PC-9 (cell line): ENCODE measurements at regions not wholly inside any gene's neighbourhood (a gene's known extent, or its start where the extent isn't known, plus 50 kb on each side); places are given as distances from the start of the nearest gene placed in this dataset.
A peak's percentile ranks its signal among the peaks of the same experiment; 100 is the strongest.

Experiments used
- BruUV-seq: library from RNA; stranded (reverse); fragments of 400-500 nt; replicated peaks from 2 replicates; lab custom pipeline; 2021; lab: Mats Ljungman, UMichigan
- CTCF ChIA-PET: fragments of 300-600 bp; sonication (Branson Sonifier 250); formaldehyde crosslinking; loops from one replicate; lab custom pipeline; 2022; ENCODE audit warnings: antibody characterized with exemption; lab: Charles Lee
- POLR2A ChIA-PET: fragments of 300-600 bp; sonication (Branson Sonifier 250); formaldehyde crosslinking; loops from one replicate; lab custom pipeline; 2022; ENCODE audit warnings: antibody characterized with exemption; ENCODE audit not compliant: unreplicated experiment; lab: Charles Lee
- DNase-seq, 2 experiments: peaks; one replicate each; pipeline versions ENCODE4 v3.0.0 to v3.0.0-alpha.2; 2015 to 2022; ENCODE audit warnings: mixed read lengths in 1 of 2
- H2AFZ ChIP-seq: fragments of 200-600 bp; sonication (generic); 2 replicates; pipeline ENCODE4 v1.8.1; 2017; ENCODE audit warnings: antibody characterized with exemption
- H3F3A ChIP-seq: fragments of 200-600 bp; sonication (generic); 2 replicates; pipeline ENCODE4 v1.8.1; 2017; ENCODE audit warnings: antibody characterized with exemption, mild to moderate bottlenecking, low read depth; ENCODE audit not compliant: insufficient read depth
- H3K27ac ChIP-seq: fragments of 200-600 bp; sonication (generic); 2 replicates; pipeline ENCODE4 v1.6.1; 2016; ENCODE audit warnings: mixed run types
- H3K27me3 ChIP-seq: fragments of 200-600 bp; sonication (generic); 2 replicates; pipeline ENCODE4 v1.6.1; 2016; ENCODE audit warnings: low read depth, mixed run types; ENCODE audit not compliant: insufficient read depth
- H3K36me3 ChIP-seq: fragments of 200-600 bp; sonication (generic); 2 replicates; pipeline ENCODE4 v1.6.1; 2016; ENCODE audit warnings: low read depth, mixed run types
- H3K4me1 ChIP-seq: fragments of 200-600 bp; sonication (generic); replicated peaks from 2 replicates; pipeline ENCODE4 v1.6.1; 2016; ENCODE audit warnings: mixed run types; ENCODE audit not compliant: insufficient read depth
- H3K4me2 ChIP-seq: fragments of 200-600 bp; sonication (generic); 2 replicates; pipeline ENCODE4 v1.6.1; 2017; ENCODE audit warnings: mixed run types
- H3K4me3 ChIP-seq: fragments of 200-600 bp; sonication (generic); 2 replicates; pipeline ENCODE4 v1.6.1; 2016; ENCODE audit warnings: mixed run types
- H3K79me2 ChIP-seq: fragments of 200-600 bp; sonication (generic); 2 replicates; pipeline ENCODE4 v1.6.1; 2017; ENCODE audit warnings: low read depth, mixed run types
- H3K9me2 ChIP-seq: fragments of 200-600 bp; sonication (generic); 2 replicates; pipeline ENCODE4 v1.8.1; 2017; ENCODE audit warnings: mild to moderate bottlenecking; ENCODE audit not compliant: insufficient read depth
- H3K9me3 ChIP-seq: fragments of 200-600 bp; sonication (generic); 2 replicates; pipeline ENCODE4 v1.8.1; 2016; ENCODE audit warnings: low read depth; ENCODE audit not compliant: insufficient read depth
- H4K20me1 ChIP-seq: fragments of 200-600 bp; sonication (generic); 2 replicates; pipeline ENCODE4 v1.8.1; 2017; ENCODE audit not compliant: insufficient read depth
- CTCF ChIP-seq: fragments of 200-600 bp; sonication (generic); conservative IDR thresholded peaks from 2 replicates; pipeline ENCODE4 v1.6.1; 2017; ENCODE audit warnings: mixed run types, antibody characterized with exemption, mild to moderate bottlenecking, moderate library complexity
- EZH2 ChIP-seq: fragments of 200-600 bp; sonication (generic); IDR thresholded peaks from 2 replicates; pipeline ENCODE4 v1.8.0; 2017; ENCODE audit warnings: antibody characterized with exemption, low read depth
- intact Hi-C: fragments of 100-400 bp; cut with micrococcal nuclease; formaldehyde crosslinking; loops from one replicate; pipeline ENCODE4 v1.10.0; 2022; ENCODE audit not compliant: unreplicated experiment

- Histone ChIP-seq H3K36me3 (no peaks in the 10 kb centered on the region), H3K27me3 (no peaks in the 10 kb centered on the region), H2AFZ (no peak overlapping the region), H3F3A (peaks cover 3% of the 10 kb centered on the region; the same call in 1 of the 2 replicates), H3K4me1 (peaks cover 16% of the 10 kb centered on the region), H3K9me2 (no peaks in the 10 kb centered on the region), H3K79me2 (no peaks in the 10 kb centered on the region), H3K4me3 (no peak overlapping the region), H3K4me2 (no peak overlapping the region), H3K27ac (no peak overlapping the region), H3K9me3 (no peaks in the 10 kb centered on the region), H4K20me1 (no peaks in the 10 kb centered on the region)
- DNase-seq, result no peak
- TF ChIP-seq EZH2 (no peak), CTCF (no peak)
- ChIA-PET POLR2A (no interaction called here), CTCF (no interaction called here)
- intact Hi-C loops, result no loop called here
- no TSS peak for BruUV-seq
Observed at GRCh38 chr2:45212953-45213635, 203.8 kb upstream of the SIX2 start.

GRCh38 chr2:45211636-45212035 lies 202.4 kb upstream of the SIX2 start:
- H3K36me3 ChIP-seq, result no peaks in the 10 kb centered on the region
- BruUV-seq, result no TSS peak
- H3K79me2 ChIP-seq, result no peaks in the 10 kb centered on the region
- H2AFZ ChIP-seq, result no peak overlapping the region
- ChIA-PET POLR2A (interaction anchor here (0.6 kb wide), 1 partner anchor 418 kb away, joined by 7 read pairs; no protein-coding TSS in a partner anchor), CTCF (no interaction called here)
- H4K20me1 ChIP-seq, result no peaks in the 10 kb centered on the region
- H3K9me2 ChIP-seq, result no peaks in the 10 kb centered on the region
- H3K9me3 ChIP-seq, result no peaks in the 10 kb centered on the region
- no peak for DNase-seq
- no peak overlapping the region for H3K4me2 ChIP-seq
- intact Hi-C loops, result no loop called here
- no peaks in the 10 kb centered on the region; the same call in 1 of the 2 replicates for H3F3A ChIP-seq
- H3K27ac ChIP-seq, result no peak overlapping the region
- H3K27me3 ChIP-seq, result no peaks in the 10 kb centered on the region
- H3K4me1 ChIP-seq, result peaks cover 11% of the 10 kb centered on the region
- TF ChIP-seq EZH2 (no peak), CTCF (no peak)
- H3K4me3 ChIP-seq, result no peak overlapping the region

- DNase-seq, result peak in 1 of 2 experiments; percentile 99
- peak overlapping the region; percentile 5; the same call in 1 of the 2 replicates for H3K27ac ChIP-seq
- H3K79me2 ChIP-seq, result no peaks in the 10 kb centered on the region
- H3K4me1 ChIP-seq, result peaks cover 11% of the 10 kb centered on the region
- no peaks in the 10 kb centered on the region for H4K20me1 ChIP-seq
- ChIA-PET POLR2A (no interaction called here), CTCF (no interaction called here)
- no peaks in the 10 kb centered on the region for H3K9me3 ChIP-seq
- no TSS peak for BruUV-seq
- H3K27me3 ChIP-seq, result no peaks in the 10 kb centered on the region
- H2AFZ ChIP-seq, result no peak overlapping the region
- TF ChIP-seq EZH2 (no peak), CTCF (no peak)
- no peaks in the 10 kb centered on the region; the same call in 1 of the 2 replicates for H3F3A ChIP-seq
- peak overlapping the region; percentile 47 for H3K4me2 ChIP-seq
- H3K36me3 ChIP-seq, result no peaks in the 10 kb centered on the region
- no peaks in the 10 kb centered on the region for H3K9me2 ChIP-seq
- intact Hi-C loops, result no loop called here
- no peak overlapping the region for H3K4me3 ChIP-seq
Observed at GRCh38 chr2:45210462-45211195, 201.4 kb upstream of the SIX2 start.
